SU-DHL-6 (cell line): ENCODE measurements at regions not wholly inside any gene's neighbourhood (a gene's known extent, or its start where the extent isn't known, plus 50 kb on each side); places are given as distances from the start of the nearest gene placed in this dataset.

ENCODE experiments used
- H2AFZ ChIP-seq: fragments of 200-600 bp; sonication (generic); 2 replicates; pipeline ENCODE4 v1.6.1; 2014; ENCODE audit warnings: low read depth, mild to moderate bottlenecking, moderate library complexity, mixed read lengths, antibody characterized with exemption, low read length; ENCODE audit not compliant: severe bottlenecking
- H3F3A ChIP-seq: fragments of 200-600 bp; shearing (Covaris generic); 2 replicates; pipeline ENCODE4 v1.6.0; 2016; ENCODE audit warnings: antibody characterized with exemption, mild to moderate bottlenecking; ENCODE audit not compliant: insufficient read depth
- H3K27ac ChIP-seq: fragments of 200-600 bp; sonication (generic); 2 replicates; pipeline ENCODE4 v1.5.1; 2016; ENCODE audit warnings: low read depth, mild to moderate bottlenecking, low read length, moderate library complexity, mixed read lengths
- H3K27me3 ChIP-seq: fragments of 200-600 bp; sonication (generic), shearing (Covaris generic); 2 replicates; pipeline ENCODE4 v1.6.0; 2014; ENCODE audit warnings: mild to moderate bottlenecking, low read length
- H3K36me3 ChIP-seq: fragments of 200-600 bp; sonication (generic); 2 replicates; pipeline ENCODE4 v1.6.1; 2014; ENCODE audit warnings: mild to moderate bottlenecking, low read length, mixed read lengths
- H3K4me2 ChIP-seq: fragments of 300-600, 200-600 bp; shearing (Covaris generic), sonication (generic); 2 replicates; pipeline ENCODE4 v1.6.0; 2014; ENCODE audit warnings: low read length, low read depth, mild to moderate bottlenecking; ENCODE audit not compliant: poor library complexity, severe bottlenecking
- H3K4me3 ChIP-seq: fragments of 200-600 bp; sonication (generic); 2 replicates; pipeline ENCODE4 v1.5.1; 2014; ENCODE audit warnings: antibody characterized with exemption, low read length, mild to moderate bottlenecking, mixed read lengths; ENCODE audit not compliant: insufficient read depth, poor library complexity, severe bottlenecking
- H3K79me2 ChIP-seq: fragments of 200-600 bp; sonication (generic); 2 replicates; pipeline ENCODE4 v1.6.1; 2014; ENCODE audit warnings: mild to moderate bottlenecking, low read length, moderate library complexity; ENCODE audit not compliant: insufficient read depth
- H3K9ac ChIP-seq: fragments of 200-600 bp; sonication (generic); 2 replicates; pipeline ENCODE4 v1.7.0; 2014; ENCODE audit warnings: mild to moderate bottlenecking, low read length
- H3K9me2 ChIP-seq: fragments of 200-600 bp; sonication (generic); replicated peaks from 2 replicates; pipeline ENCODE4 v1.6.1; 2014; ENCODE audit warnings: low read length; ENCODE audit not compliant: insufficient read depth
- H3K9me3 ChIP-seq: fragments of 200-600 bp; sonication (generic); 2 replicates; pipeline ENCODE4 v1.6.1; 2014; ENCODE audit warnings: low read length, mixed read lengths; ENCODE audit not compliant: insufficient read depth
- H4K20me1 ChIP-seq: fragments of 200-600 bp; sonication (generic); 2 replicates; pipeline ENCODE4 v1.6.1; 2014; ENCODE audit warnings: low read depth, mild to moderate bottlenecking, antibody characterized with exemption, low read length, moderate library complexity, mixed read lengths
- CTCF ChIP-seq: fragments of 200-600 bp; sonication (generic); IDR thresholded peaks from one replicate; pipeline ENCODE4 v1.5.1; 2017; ENCODE audit warnings: antibody characterized with exemption, mild to moderate bottlenecking, low read length, moderate library complexity; ENCODE audit not compliant: insufficient read depth, poor library complexity, severe bottlenecking
- EZH2phosphoT487 ChIP-seq: fragments of 200-600 bp; sonication (generic), shearing (Covaris generic); conservative IDR thresholded peaks from 2 replicates; pipeline ENCODE4 v1.6.1; 2018; ENCODE audit warnings: mild to moderate bottlenecking, antibody characterized with exemption, low read length, moderate library complexity, mixed read lengths

GRCh38 chr19:31413353-31413752 is 64.1 kb upstream of the TSHZ3 start:
- no peak overlapping the region for H3K4me3 ChIP-seq
- no peaks in the 10 kb centered on the region for H4K20me1 ChIP-seq
- no peaks in the 10 kb centered on the region for H3K9me2 ChIP-seq
- H3K27ac ChIP-seq, result no peak overlapping the region
- no peak for TF ChIP-seq CTCF
- TF ChIP-seq EZH2phosphoT487, result no peak
- H3K9ac ChIP-seq, result no peak overlapping the region
- H3K4me2 ChIP-seq, result no peak overlapping the region
- H3K27me3 ChIP-seq, result no peaks in the 10 kb centered on the region
- no peaks in the 10 kb centered on the region for H3K79me2 ChIP-seq
- H3K9me3 ChIP-seq, result no peaks in the 10 kb centered on the region
- H3F3A ChIP-seq, result no peaks in the 10 kb centered on the region
- H2AFZ ChIP-seq, result no peak overlapping the region
- no peaks in the 10 kb centered on the region for H3K36me3 ChIP-seq

- Histone ChIP-seq H3K9ac (no peak overlapping the region), H3K27me3 (no peaks in the 10 kb centered on the region), H3K27ac (no peak overlapping the region), H3K4me2 (no peak overlapping the region), H3K79me2 (no peaks in the 10 kb centered on the region), H3K9me2 (no peaks in the 10 kb centered on the region), H3K9me3 (no peaks in the 10 kb centered on the region), H3K36me3 (no peaks in the 10 kb centered on the region), H3K4me3 (no peak overlapping the region), H4K20me1 (no peaks in the 10 kb centered on the region), H3F3A (no peaks in the 10 kb centered on the region), H2AFZ (no peak overlapping the region)
- TF ChIP-seq EZH2phosphoT487 (no peak), CTCF (no peak)
Observed at GRCh38 chr19:31415322-31415721, 66.1 kb upstream of the TSHZ3 start.

GRCh38 chr19:31416548-31416947 is 67.3 kb upstream of the TSHZ3 start:
- H3F3A ChIP-seq, result no peaks in the 10 kb centered on the region
- H4K20me1 ChIP-seq, result no peaks in the 10 kb centered on the region
- no peak overlapping the region for H3K4me3 ChIP-seq
- H3K9me2 ChIP-seq, result no peaks in the 10 kb centered on the region
- H3K9ac ChIP-seq, result no peak overlapping the region
- H3K79me2 ChIP-seq, result no peaks in the 10 kb centered on the region
- H3K27me3 ChIP-seq, result no peaks in the 10 kb centered on the region
- H3K27ac ChIP-seq, result no peak overlapping the region
- no peak for TF ChIP-seq EZH2phosphoT487
- no peak for TF ChIP-seq CTCF
- H3K9me3 ChIP-seq, result no peaks in the 10 kb centered on the region
- no peaks in the 10 kb centered on the region for H3K36me3 ChIP-seq
- no peak overlapping the region for H3K4me2 ChIP-seq
- no peak overlapping the region for H2AFZ ChIP-seq

GRCh38 chr19:31418055-31418454 is 68.8 kb upstream of the TSHZ3 start:
- H3K9ac ChIP-seq, result no peak overlapping the region

More at GRCh38 chr19:31418055-31418454, 68.8 kb upstream of the TSHZ3 start:
- no peaks in the 10 kb centered on the region for H4K20me1 ChIP-seq
- no peaks in the 10 kb centered on the region for H3F3A ChIP-seq
- TF ChIP-seq EZH2phosphoT487, result no peak
- TF ChIP-seq CTCF, result no peak
- no peak overlapping the region for H3K27ac ChIP-seq
- no peaks in the 10 kb centered on the region for H3K79me2 ChIP-seq
- no peak overlapping the region for H2AFZ ChIP-seq
- no peak overlapping the region for H3K4me2 ChIP-seq
- H3K9me2 ChIP-seq, result no peaks in the 10 kb centered on the region
- no peaks in the 10 kb centered on the region for H3K36me3 ChIP-seq
- no peaks in the 10 kb centered on the region for H3K27me3 ChIP-seq
- H3K9me3 ChIP-seq, result no peaks in the 10 kb centered on the region
- H3K4me3 ChIP-seq, result no peak overlapping the region
